Neural progenitor cell (in vitro differentiated cells): ENCODE measurements at regions not wholly inside any gene's neighbourhood (a gene's known extent, or its start where the extent isn't known, plus 50 kb on each side); places are given as distances from the start of the nearest gene placed in this dataset.

Source experiments
- EZH2 ChIP-seq: fragments of 200-600 bp; sonication (generic); IDR thresholded peaks from 2 replicates; pipeline ENCODE4 v1.6.1; 2017; ENCODE audit warnings: antibody characterized with exemption, mild to moderate bottlenecking, moderate library complexity
- TF ChIP-seq, protein P1 (sequence below): fragments of 200-600 bp; sonication (generic); IDR thresholded peaks from 2 replicates; pipeline ENCODE4 v1.5.1; 2017; ENCODE audit warnings: antibody characterized with exemption, mild to moderate bottlenecking

DNA sequence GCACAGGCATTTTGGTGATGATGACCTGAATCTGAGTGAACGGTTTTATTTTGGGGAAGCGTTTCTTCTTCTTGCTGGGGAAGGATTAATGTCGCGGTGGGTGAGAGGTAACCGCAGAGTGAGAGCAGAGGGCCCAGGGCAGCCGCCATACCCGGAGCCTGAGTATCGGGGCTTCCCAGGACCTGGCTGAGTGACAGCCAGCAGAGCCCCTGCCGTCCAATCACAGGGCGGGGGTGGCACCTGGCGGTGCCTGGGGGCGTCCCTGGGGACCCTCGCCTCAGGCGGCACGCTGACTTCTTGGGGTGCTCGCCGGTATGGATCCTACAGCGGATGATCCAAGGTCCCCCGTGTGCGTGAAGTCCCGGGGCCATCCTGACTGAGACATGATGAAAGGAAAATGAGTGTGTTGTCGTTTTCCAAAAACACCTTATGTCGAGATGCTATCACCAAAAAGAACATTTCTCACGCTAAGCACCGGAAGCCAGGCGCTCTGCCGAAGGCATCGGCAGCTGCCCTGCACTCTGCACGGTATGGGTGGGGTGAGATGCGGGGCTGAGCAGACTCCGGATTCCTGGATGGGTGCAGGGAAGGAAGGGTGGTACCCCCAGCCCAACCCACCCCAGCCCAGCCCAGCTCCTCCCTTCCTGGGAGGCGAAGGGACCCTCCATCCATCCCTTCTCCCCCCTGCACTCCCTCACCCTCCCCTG, 227.9 kb upstream of the SHH start:
- TF ChIP-seq, protein P1, sequence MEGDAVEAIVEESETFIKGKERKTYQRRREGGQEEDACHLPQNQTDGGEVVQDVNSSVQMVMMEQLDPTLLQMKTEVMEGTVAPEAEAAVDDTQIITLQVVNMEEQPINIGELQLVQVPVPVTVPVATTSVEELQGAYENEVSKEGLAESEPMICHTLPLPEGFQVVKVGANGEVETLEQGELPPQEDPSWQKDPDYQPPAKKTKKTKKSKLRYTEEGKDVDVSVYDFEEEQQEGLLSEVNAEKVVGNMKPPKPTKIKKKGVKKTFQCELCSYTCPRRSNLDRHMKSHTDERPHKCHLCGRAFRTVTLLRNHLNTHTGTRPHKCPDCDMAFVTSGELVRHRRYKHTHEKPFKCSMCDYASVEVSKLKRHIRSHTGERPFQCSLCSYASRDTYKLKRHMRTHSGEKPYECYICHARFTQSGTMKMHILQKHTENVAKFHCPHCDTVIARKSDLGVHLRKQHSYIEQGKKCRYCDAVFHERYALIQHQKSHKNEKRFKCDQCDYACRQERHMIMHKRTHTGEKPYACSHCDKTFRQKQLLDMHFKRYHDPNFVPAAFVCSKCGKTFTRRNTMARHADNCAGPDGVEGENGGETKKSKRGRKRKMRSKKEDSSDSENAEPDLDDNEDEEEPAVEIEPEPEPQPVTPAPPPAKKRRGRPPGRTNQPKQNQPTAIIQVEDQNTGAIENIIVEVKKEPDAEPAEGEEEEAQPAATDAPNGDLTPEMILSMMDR = no peak
- no peak for TF ChIP-seq EZH2
